ENCODE measurements at regions not wholly inside any gene's neighbourhood (a gene's known extent, or its start where the extent isn't known, plus 50 kb on each side); places are given as distances from the start of the nearest gene placed in this dataset.
"Not testable (repeated sequence)": the region's sequence is repeated elsewhere in the genome, so short reads cannot be mapped to it uniquely, and the experiment has no call there.

GRCh38 chr5:160479220-160479619 is 57.6 kb downstream of the PTTG1 start:
- no peaks in the 10 kb centered on the region for H3K9me3 ChIP-seq (replicated peaks)
- no peak overlapping the region for H3K27ac ChIP-seq
- no peaks in the 10 kb centered on the region for H3K4me1 ChIP-seq
- no peaks in the 10 kb centered on the region for H3K36me3 ChIP-seq
- no peak for DNase-seq
- H3K4me3 ChIP-seq, result no peak overlapping the region
- peaks cover 35% of the 10 kb centered on the region; the same call in 1 of the 2 replicates for H3K27me3 ChIP-seq

GRCh38 chr5:160479926-160480325 is 58.3 kb downstream of the PTTG1 start:
- Histone ChIP-seq H3K4me3 (no peak overlapping the region), H3K27ac (no peak overlapping the region), H3K4me1 (no peaks in the 10 kb centered on the region), H3K27me3 (peaks cover 30% of the 10 kb centered on the region; the same call in 1 of the 2 replicates), H3K9me3 (replicated peaks) (no peaks in the 10 kb centered on the region), H3K36me3 (no peaks in the 10 kb centered on the region)
- DNase-seq, result no peak

- peaks cover 25% of the 10 kb centered on the region; the same call in 1 of the 2 replicates for H3K27me3 ChIP-seq
- no peak overlapping the region for H3K4me3 ChIP-seq
- no peaks in the 10 kb centered on the region for H3K36me3 ChIP-seq
- no peaks in the 10 kb centered on the region for H3K4me1 ChIP-seq
- DNase-seq, result no peak
- H3K9me3 ChIP-seq (replicated peaks), result no peaks in the 10 kb centered on the region
- H3K27ac ChIP-seq, result no peak overlapping the region
These were observed 59.0 kb downstream of the PTTG1 start for GRCh38 chr5:160480652-160481051.

- Histone ChIP-seq H3K4me1 (no peaks in the 10 kb centered on the region), H3K27me3 (peaks cover 4% of the 10 kb centered on the region; the same call in 1 of the 2 replicates), H3K36me3 (no peaks in the 10 kb centered on the region), H3K9me3 (replicated peaks) (no peaks in the 10 kb centered on the region), H3K27ac (no peak overlapping the region), H3K4me3 (no peak overlapping the region)
- no peak for DNase-seq
These were observed 63.0 kb downstream of the PTTG1 start for GRCh38 chr5:160484678-160485077.

- no peaks in the 10 kb centered on the region for H3K9me3 ChIP-seq (replicated peaks)
- H3K4me1 ChIP-seq, result no peaks in the 10 kb centered on the region
- no peak for DNase-seq
- no peaks in the 10 kb centered on the region for H3K36me3 ChIP-seq
- H3K27me3 ChIP-seq, result peaks cover 4% of the 10 kb centered on the region; the same call in 1 of the 2 replicates
- H3K27ac ChIP-seq, result no peak overlapping the region
- no peak overlapping the region for H3K4me3 ChIP-seq
These were observed 63.8 kb downstream of the PTTG1 start for GRCh38 chr5:160485364-160485969.

- Histone ChIP-seq H3K4me3 (no peak overlapping the region), H3K9me3 (replicated peaks) (no peaks in the 10 kb centered on the region), H3K27ac (no peak overlapping the region), H3K4me1 (no peaks in the 10 kb centered on the region), H3K36me3 (no peaks in the 10 kb centered on the region), H3K27me3 (peaks cover 10% of the 10 kb centered on the region; the same call in 1 of the 2 replicates)
- DNase-seq, result no peak
These were observed 64.9 kb downstream of the PTTG1 start for GRCh38 chr5:160486573-160486972.

- Histone ChIP-seq H3K27me3 (peaks cover 6% of the 10 kb centered on the region; the same call in 1 of the 2 replicates), H3K4me1 (no peaks in the 10 kb centered on the region)
- DNase-seq, result no peak
These were observed 67.0 kb downstream of the PTTG1 start for GRCh38 chr5:160488394-160489325.

GRCh38 chr5:160491438-160491837 is 69.8 kb downstream of the PTTG1 start:
- H3K27ac ChIP-seq, result no peak overlapping the region
- no peaks in the 10 kb centered on the region for H3K9me3 ChIP-seq (replicated peaks)
- no peak overlapping the region for H3K4me3 ChIP-seq
- H3K36me3 ChIP-seq, result no peaks in the 10 kb centered on the region
- no peak for DNase-seq
- peaks cover 6% of the 10 kb centered on the region for H3K27me3 ChIP-seq
- H3K4me1 ChIP-seq, result no peaks in the 10 kb centered on the region

More at GRCh38 chr5:160488394-160489325, 67.0 kb downstream of the PTTG1 start:
- H3K27ac ChIP-seq, result no peak overlapping the region
- no peak overlapping the region for H3K4me3 ChIP-seq
- H3K9me3 ChIP-seq (replicated peaks), result no peaks in the 10 kb centered on the region
- H3K36me3 ChIP-seq, result no peaks in the 10 kb centered on the region

- no peak overlapping the region for H3K4me3 ChIP-seq
- H3K27ac ChIP-seq, result no peak overlapping the region
- no peaks in the 10 kb centered on the region for H3K4me1 ChIP-seq
- H3K9me3 ChIP-seq (replicated peaks), result no peaks in the 10 kb centered on the region
- H3K36me3 ChIP-seq, result no peaks in the 10 kb centered on the region
- H3K27me3 ChIP-seq, result peaks cover 6% of the 10 kb centered on the region
- DNase-seq, result no peak
These were observed 70.9 kb downstream of the PTTG1 start for GRCh38 chr5:160492565-160492964.

GRCh38 chr5:160493806-160494338 is 72.2 kb downstream of the PTTG1 start:
- Histone ChIP-seq H3K36me3 (no peaks in the 10 kb centered on the region), H3K9me3 (replicated peaks) (no peaks in the 10 kb centered on the region), H3K4me1 (no peaks in the 10 kb centered on the region), H3K27me3 (peaks cover 6% of the 10 kb centered on the region), H3K4me3 (no peak overlapping the region), H3K27ac (no peak overlapping the region)
- no peak for DNase-seq

GRCh38 chr5:160494451-160494850 is 72.8 kb downstream of the PTTG1 start:
- Histone ChIP-seq H3K27ac (no peak overlapping the region), H3K9me3 (replicated peaks) (no peaks in the 10 kb centered on the region), H3K36me3 (no peaks in the 10 kb centered on the region), H3K4me1 (no peaks in the 10 kb centered on the region), H3K27me3 (peaks cover 6% of the 10 kb centered on the region), H3K4me3 (no peak overlapping the region)
- DNase-seq, result no peak

- Histone ChIP-seq H3K4me3 (no peak overlapping the region), H3K9me3 (replicated peaks) (no peaks in the 10 kb centered on the region), H3K36me3 (no peaks in the 10 kb centered on the region), H3K4me1 (no peaks in the 10 kb centered on the region), H3K27ac (no peak overlapping the region), H3K27me3 (no peaks in the 10 kb centered on the region; the same call in none of the 2 replicates)
- DNase-seq, result no peak
These were observed 74.7 kb downstream of the PTTG1 start for GRCh38 chr5:160496334-160496733.

GRCh38 chr5:160496784-160497183 is 75.1 kb downstream of the PTTG1 start:
- Histone ChIP-seq H3K36me3 (no peaks in the 10 kb centered on the region), H3K9me3 (replicated peaks) (no peaks in the 10 kb centered on the region), H3K4me3 (no peak overlapping the region), H3K4me1 (no peaks in the 10 kb centered on the region), H3K27me3 (no peaks in the 10 kb centered on the region; the same call in 1 of the 2 replicates), H3K27ac (no peak overlapping the region)
- DNase-seq, result no peak

GRCh38 chr5:160497878-160498277 is 76.2 kb downstream of the PTTG1 start:
- Histone ChIP-seq H3K9me3 (replicated peaks) (no peaks in the 10 kb centered on the region), H3K4me1 (no peaks in the 10 kb centered on the region), H3K4me3 (no peak overlapping the region), H3K27ac (no peak overlapping the region), H3K27me3 (no peaks in the 10 kb centered on the region; the same call in 1 of the 2 replicates), H3K36me3 (no peaks in the 10 kb centered on the region)
- no peak for DNase-seq

- not testable (repeated sequence) for H3K9me3 ChIP-seq (replicated peaks); H3K36me3 ChIP-seq; H3K4me3 ChIP-seq; H3K27ac ChIP-seq; DNase-seq; H3K27me3 ChIP-seq; H3K4me1 ChIP-seq
These were observed 76.9 kb downstream of the PTTG1 start for GRCh38 chr5:160498441-160499043.
